22Rv1 (cell line): ENCODE measurements at regions not wholly inside any gene's neighbourhood (a gene's known extent, or its start where the extent isn't known, plus 50 kb on each side); places are given as distances from the start of the nearest gene placed in this dataset.

Source experiments
- H3K27ac ChIP-seq: fragments of 450-650 bp; 2 replicates; pipeline ENCODE4 v1.5.1; 2017
- ZFX ChIP-seq: fragments of 450-650 bp; IDR thresholded peaks from 2 replicates; pipeline ENCODE4 v1.6.1; 2017; ENCODE audit warnings: antibody characterized with exemption, borderline replicate concordance
- TF ChIP-seq, protein P1 (sequence below): fragments of 450-650 bp; IDR thresholded peaks from 2 replicates; pipeline ENCODE4 v1.5.1; 2017; ENCODE audit warnings: mild to moderate bottlenecking

- no peak for TF ChIP-seq ZFX
- TF ChIP-seq, protein P1, sequence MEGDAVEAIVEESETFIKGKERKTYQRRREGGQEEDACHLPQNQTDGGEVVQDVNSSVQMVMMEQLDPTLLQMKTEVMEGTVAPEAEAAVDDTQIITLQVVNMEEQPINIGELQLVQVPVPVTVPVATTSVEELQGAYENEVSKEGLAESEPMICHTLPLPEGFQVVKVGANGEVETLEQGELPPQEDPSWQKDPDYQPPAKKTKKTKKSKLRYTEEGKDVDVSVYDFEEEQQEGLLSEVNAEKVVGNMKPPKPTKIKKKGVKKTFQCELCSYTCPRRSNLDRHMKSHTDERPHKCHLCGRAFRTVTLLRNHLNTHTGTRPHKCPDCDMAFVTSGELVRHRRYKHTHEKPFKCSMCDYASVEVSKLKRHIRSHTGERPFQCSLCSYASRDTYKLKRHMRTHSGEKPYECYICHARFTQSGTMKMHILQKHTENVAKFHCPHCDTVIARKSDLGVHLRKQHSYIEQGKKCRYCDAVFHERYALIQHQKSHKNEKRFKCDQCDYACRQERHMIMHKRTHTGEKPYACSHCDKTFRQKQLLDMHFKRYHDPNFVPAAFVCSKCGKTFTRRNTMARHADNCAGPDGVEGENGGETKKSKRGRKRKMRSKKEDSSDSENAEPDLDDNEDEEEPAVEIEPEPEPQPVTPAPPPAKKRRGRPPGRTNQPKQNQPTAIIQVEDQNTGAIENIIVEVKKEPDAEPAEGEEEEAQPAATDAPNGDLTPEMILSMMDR: no peak
- H3K27ac ChIP-seq: no peak overlapping the region
These were observed 215.6 kb upstream of the UMPS start for GRCh38 chr3:124514683-124515082.

DNA sequence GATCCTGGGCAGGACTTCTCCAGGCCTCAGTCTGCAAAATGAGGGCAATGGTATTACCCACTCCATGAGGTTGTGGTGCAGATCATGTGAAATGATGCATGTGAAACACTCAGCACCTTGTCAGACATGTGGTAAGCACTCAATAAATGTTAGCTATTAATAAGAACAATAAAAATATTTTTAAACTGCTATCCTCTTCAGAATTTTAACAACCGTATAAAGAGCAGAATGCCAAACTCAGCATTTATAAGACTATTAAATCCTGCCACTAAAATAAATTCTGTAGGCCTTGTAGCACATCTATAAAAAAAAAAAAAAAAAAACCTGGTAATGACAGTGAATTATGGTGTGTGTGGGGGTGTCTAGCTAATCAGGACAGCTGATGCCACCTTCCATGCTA is 213.9 kb upstream of the UMPS start:
- H3K27ac ChIP-seq: no peak overlapping the region
- TF ChIP-seq, protein P1: no peak
- TF ChIP-seq ZFX: no peak

- no peak overlapping the region for H3K27ac ChIP-seq
- TF ChIP-seq ZFX: no peak
- TF ChIP-seq, protein P1: no peak
These were observed 212.9 kb upstream of the UMPS start for GRCh38 chr3:124517306-124517705.

DNA sequence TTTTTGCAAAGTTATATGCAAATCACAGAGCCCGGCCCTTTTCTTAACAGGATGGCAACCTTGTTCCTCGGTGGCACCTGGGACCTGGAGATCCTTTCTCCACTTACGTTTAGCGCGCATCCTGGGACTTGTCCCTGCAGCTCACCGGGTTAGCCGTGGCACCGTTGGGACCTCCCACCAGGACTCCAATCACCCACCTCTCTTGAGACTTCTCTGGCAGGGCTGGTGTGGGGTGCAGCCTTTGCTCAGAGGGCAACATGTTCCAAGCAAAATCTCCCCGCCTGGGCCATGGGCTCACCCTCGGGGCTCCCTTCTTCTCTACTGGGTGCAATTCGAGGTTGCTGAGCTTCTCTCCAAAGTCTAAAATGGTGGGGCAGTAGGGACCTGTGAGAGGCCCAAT is 211.9 kb upstream of the UMPS start:
- no peak overlapping the region for H3K27ac ChIP-seq
- TF ChIP-seq, protein P1: no peak
- TF ChIP-seq ZFX: no peak

GRCh38 chr3:124519591-124520194 is 210.6 kb upstream of the UMPS start:
- TF ChIP-seq ZFX: no peak
- TF ChIP-seq, protein P1: no peak
- H3K27ac ChIP-seq: no peak overlapping the region

GRCh38 chr3:124520970-124521369 is 209.3 kb upstream of the UMPS start:
- H3K27ac ChIP-seq: no peak overlapping the region
- TF ChIP-seq ZFX: no peak
- TF ChIP-seq, protein P1: no peak

GRCh38 chr3:124522082-124522625 is 208.1 kb upstream of the UMPS start:
- H3K27ac ChIP-seq: no peak overlapping the region
- TF ChIP-seq, protein P1: no peak
- TF ChIP-seq ZFX: no peak
